ENCODE measurements at regions not wholly inside any gene's neighbourhood (a gene's known extent, or its start where the extent isn't known, plus 50 kb on each side); places are given as distances from the start of the nearest gene placed in this dataset.

DNA sequence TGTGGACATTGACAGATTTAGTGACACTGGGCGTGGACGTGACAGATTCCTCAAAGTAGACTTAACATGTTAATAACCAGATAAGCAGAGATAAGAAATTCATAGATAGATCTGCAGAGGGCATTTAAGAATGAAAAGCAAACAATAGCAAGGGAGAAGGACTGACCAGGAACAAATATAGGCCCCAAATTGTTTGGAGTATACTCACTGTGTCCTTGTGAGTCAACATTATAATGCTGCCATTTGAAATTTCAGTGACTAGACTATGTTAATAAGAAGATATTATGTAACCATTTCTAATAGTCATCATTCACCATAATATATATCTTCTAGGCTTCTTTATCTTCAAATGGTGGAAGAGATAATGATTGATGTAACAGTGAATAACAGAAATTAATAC, 78.1 kb upstream of the SLC38A11 start:
- no peak for DNase-seq

DNA sequence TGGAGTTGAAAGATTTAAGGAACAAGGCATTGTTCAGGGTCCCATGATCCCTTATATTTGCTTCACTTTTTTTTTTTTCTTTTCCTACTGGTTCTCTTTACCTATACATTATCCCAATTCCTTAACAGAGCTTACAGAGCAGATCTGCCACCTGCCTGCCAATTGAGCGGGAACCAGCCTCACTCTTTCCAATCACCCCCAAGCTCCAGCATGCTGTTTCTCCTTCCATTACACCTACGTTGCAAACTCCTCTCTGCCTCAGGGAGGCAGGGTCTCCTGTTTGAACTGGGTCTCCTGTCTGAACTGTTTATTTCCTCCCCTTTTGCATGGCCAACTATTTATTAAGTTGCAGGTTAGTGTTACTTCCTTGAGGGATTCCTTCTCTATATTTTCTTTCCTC, 77.2 kb upstream of the SLC38A11 start:
- no peak for DNase-seq

DNA sequence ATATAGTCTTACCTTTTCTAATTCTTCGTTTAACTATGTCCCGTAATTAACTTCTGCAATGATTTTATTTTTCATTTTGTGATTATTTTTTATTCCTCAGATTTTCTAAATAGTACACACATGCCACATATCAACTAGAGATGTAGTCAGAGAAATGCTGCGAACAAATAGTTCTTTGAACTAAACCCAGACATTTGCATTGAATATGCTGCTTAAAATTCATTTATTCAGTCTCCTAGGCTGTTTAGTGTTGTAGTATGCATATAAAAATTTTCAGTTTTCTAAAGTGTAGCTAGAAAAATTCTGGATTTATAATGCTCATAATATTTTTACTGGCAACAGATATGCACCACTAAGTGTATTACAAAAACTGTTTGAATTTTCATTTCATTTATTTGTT, 68.9 kb upstream of the SLC38A11 start:
- no peak for DNase-seq

DNA sequence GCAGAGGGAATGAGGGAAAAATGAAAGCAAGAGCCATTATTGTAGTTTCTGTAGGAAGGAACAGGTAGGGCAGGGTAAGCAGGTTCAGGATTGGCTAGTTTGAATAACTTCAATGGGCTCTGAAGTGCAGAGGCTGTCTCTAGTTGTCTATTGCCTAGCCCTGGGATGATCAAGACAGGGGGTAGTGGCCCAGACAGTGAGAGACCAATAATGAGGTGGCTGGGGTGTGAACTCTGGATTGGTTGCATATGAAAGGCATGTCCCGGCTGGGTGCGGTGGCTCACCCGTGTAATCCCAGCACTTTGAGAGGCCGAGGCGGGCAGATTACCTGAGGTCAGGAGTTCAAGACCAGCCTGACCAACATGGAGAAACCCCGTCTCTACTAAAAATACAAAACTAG, 67.5 kb upstream of the SLC38A11 start:
- no peak for DNase-seq

DNA sequence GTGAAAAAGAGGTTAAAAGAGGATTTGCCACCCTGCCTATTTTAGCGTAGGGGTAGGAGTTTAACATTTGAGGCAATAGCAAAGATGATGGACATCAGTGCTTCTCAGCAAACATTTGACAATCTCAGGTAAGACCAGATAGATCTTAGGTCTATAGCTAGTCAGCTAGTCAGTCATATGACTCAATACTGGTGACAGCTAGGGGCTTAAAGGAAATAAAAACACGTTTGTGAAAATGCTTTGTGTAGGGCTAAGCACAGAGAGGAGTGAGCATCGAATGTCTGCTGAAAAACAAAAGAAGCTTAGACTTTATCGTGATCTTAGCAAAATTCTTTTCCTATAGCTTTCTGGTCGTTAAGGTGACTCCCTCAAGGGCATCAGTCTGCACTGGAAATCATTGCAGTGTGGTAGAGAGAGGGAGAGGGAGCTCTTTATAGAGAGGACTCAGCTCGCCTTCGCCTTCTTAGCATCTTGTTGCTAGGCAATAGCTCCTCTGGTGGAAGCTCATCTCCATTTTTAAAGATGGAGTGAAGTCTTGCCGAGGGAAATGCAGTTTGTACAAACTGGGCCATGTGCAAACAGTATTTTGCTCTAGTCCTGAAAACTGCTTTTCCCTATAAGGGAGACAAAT, 62.8 kb upstream of the SLC38A11 start:
- peak; percentile 54 for DNase-seq

DNA sequence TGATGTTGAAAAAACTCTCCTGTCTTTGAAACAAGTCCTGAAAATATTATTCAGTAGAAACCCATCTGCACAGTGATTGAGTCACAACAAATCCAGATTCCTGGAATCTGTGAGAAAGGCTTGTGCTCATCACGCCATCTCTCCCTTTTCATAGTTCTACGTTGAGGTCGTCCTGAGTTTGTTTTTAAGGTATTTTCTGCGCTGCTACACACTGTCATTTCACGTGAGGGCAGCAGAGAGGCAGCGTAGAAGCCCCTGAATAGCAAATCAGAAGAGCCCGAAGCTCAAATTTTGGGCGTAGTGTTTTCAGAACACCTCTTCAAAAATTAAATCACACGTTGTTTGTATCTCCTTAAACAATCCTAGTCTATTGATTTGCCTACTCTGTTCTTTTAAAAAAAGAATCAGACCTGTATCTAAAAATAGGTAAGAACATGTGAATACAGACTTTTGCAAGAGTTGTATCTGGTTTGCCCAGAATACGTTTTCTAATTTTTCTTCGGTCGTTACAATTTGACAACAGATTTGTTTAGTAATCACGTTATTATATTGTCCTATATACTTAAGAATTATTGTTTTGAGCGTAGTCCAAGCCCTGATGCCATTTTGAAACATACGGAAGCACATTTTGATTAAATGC, 61.6 kb upstream of the SLC38A11 start:
- peak; percentile 83 for DNase-seq

DNA sequence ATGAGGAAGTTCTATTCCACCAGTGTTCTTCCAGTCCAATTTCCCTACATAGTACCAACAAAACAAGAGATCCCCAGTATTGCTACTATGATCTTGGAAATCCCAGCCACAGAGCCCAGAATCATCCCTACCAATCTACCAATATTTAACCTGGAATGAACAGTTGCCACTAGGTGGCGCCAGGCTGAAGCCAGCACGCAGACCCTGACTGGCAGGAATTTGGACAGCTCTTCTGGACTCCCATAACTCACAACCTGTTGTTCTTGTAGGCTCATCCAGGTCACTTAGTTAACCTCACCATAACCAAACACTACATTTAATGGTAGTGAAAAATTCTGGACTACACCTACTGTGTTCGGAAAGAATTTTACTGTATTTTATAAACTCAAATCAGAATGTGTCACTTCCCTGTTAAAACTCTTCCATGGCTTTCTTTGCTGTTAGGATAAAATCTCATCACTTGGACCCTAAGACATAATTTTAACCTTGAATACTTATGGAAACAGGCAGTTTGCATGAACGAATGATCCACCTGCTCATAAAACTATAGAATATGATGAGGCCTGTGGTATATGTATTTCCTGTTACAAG, 59.8 kb upstream of the SLC38A11 start:
- peak; percentile 65 for DNase-seq

DNA sequence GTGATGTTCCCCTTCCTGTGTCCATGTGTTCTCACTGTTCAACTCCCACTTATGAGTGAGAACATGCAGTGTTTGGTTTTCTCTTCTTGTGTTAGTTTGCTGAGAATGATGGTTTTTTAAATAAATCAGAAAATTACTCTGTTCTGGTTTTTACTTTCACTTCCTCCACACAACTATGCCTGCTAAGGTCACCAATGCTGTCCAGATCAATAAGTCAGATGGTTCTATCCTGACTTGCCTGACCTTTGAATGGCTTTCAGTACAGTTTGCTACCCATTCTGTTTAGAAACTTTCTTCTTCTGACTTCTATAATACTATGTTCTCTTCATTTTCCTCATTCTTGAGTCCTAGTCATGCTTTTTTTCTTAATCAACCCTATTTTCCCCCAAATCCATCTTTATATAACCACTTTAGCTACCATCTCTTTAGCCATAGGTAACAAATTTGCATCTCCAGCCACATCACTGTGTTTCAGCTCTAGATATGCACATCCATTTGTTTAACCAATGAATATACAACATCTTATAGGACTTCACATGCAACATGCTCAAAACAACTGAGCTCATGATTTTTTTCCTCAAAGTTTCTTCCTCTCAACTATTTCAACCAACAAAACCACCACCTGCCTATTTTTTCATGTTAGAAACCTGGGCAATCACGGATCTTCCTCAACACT, 58.8 kb upstream of the SLC38A11 start:
- DNase-seq = no peak

DNA sequence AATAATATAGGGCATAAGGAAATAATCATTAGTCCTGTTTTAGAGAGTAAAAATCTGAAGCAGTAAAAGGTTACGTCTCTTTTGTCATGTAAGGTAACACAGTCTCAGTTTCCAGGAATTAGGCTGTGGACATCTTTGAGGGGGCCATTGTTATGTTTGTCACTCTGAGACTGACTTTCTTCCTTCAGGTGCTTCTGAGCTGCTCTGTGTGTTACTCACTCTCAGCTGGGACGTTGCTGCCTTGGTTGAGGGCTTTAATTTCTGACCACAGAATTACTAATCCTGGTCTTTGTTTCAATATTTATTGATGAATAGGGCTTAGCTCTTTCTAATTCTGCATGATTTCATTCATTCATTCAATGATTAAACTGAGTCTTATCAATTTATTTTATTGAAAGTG, 55.9 kb upstream of the SLC38A11 start:
- no peak for DNase-seq

DNA sequence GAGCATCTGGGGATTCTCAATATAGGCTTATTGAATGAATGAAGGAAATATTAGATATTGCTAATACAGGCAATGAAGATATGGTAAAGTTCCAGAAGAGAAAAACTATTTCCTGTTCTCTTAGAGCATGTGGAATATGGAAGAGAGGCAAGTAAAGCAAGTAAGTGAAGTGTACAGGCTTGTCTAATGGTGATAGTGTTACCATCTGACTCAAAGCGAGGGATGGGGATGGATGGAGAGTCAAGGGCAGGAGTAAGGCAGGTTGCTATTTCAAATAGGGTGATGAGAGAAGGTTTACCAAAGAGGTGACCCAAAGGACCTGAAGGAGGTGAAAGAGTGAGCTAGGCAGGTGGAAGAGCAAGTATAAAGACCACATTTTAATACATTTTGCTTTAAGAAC, 55.2 kb upstream of the SLC38A11 start:
- DNase-seq = no peak

DNA sequence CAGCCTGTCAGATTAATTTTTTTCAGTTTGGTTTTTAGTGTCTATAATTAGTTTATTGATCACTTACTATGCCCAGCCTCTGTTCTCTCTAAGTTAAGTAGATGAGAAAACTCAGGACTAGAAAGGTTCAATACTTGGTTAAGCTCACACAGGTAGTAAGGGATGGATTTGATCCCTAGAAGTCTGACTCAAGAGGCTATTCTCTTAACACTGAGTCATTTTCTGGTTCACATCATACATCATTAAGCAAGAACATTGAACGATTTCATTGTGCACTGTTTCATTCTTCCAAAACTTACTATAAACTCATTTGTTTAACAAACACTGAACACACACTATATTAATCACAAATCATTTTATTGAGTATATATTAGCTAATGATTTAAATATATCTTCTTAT, 54.1 kb upstream of the SLC38A11 start:
- no peak for DNase-seq

DNA sequence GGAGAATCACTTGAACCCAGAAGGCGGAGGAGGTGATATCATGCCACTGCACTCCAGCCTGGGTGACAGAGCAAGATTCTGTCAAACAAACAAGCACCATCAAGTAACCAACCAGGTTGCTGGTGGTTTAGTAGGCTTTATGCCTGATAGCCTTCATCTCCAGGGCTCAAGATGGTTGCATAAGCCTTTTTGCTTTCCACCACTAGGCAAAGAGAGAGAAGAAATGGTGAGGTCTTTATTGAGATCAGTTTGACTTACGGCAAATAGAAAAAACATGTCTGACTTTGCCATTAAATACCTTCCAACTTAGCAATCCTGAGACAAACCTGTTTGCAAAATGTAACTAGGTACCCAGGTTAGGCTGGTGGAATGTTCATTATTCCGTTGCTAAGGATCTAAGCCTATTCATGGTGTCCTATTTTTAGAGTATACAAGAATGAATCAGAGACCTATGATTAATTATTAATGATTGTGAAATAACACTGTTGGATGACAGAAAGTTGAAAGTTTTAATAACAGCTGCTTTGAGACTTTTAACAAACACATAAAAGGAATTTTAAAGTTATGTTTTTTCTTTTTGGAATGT, 53.5 kb upstream of the SLC38A11 start:
- DNase-seq = no peak

DNA sequence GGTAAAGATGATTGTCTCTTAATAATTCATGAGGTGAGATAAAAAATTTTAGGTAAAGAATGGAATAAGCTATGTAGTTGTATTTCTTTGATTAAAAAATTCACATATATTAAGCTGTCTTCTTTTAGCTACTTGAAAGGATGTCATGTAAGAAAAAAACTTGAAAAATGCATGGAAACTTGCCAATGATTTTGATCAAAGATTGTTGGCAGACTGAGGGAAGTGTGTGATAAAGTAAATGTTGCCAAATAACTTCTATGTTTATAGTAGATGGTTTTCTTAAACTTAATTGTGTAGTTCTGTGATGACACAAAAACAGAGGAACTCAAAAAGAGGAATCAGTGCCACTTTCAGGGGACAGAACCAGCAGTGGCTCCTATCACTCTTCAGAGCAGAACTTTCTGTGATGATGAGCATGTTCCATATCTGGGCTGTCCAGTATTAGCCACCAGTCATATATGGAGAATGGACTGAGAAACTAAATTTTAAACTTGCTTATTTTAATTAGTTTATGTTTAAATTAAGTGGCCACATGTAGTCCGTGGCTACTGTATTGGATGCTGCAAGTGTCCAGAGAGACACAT, 51.9 kb upstream of the SLC38A11 start:
- DNase-seq = no peak
